H9 (cell line): ENCODE measurements at regions not wholly inside any gene's neighbourhood (a gene's known extent, or its start where the extent isn't known, plus 50 kb on each side); places are given as distances from the start of the nearest gene placed in this dataset.

Experiments
- DNase-seq: peaks from one replicate; pipeline ENCODE4 v3.0.0-alpha.2; 2017
- H2AFZ ChIP-seq: one replicate; pipeline ENCODE4 v1.6.1; 2013; ENCODE audit warnings: mild to moderate bottlenecking, low read length, control low read depth, moderate library complexity
- H2AK5ac ChIP-seq: 2 replicates; pipeline ENCODE4 v1.6.1; 2013; ENCODE audit warnings: low read length, control low read depth, mixed read lengths; ENCODE audit not compliant: insufficient read length
- H2BK120ac ChIP-seq: one replicate; pipeline ENCODE4 v1.6.1; 2013; ENCODE audit warnings: low read depth, mild to moderate bottlenecking, low read length, control low read depth, inconsistent platforms; ENCODE audit not compliant: poor library complexity, severe bottlenecking
- H2BK12ac ChIP-seq: 2 replicates; pipeline ENCODE4 v1.6.1; 2013; ENCODE audit warnings: low read length, control low read depth, mixed read lengths, low read depth; ENCODE audit not compliant: insufficient read length
- H2BK15ac ChIP-seq: 2 replicates; pipeline ENCODE4 v1.6.1; 2013; ENCODE audit warnings: low read depth, low read length, control low read depth
- H2BK20ac ChIP-seq: one replicate; pipeline ENCODE4 v1.6.1; 2013; ENCODE audit warnings: low read depth, mild to moderate bottlenecking, low read length, control low read depth, inconsistent platforms; ENCODE audit not compliant: poor library complexity, severe bottlenecking
- H2BK5ac ChIP-seq: 2 replicates; pipeline ENCODE4 v1.6.1; 2013; ENCODE audit warnings: low read length, control low read depth, mixed read lengths; ENCODE audit not compliant: insufficient read length
- H3K14ac ChIP-seq: 2 replicates; pipeline ENCODE4 v1.6.1; 2013; ENCODE audit warnings: low read length, control low read depth; ENCODE audit not compliant: insufficient read depth
- H3K18ac ChIP-seq: 2 replicates; pipeline ENCODE4 v1.6.1; 2013; ENCODE audit warnings: low read depth, mild to moderate bottlenecking, mixed read lengths, low read length, control low read depth; ENCODE audit not compliant: insufficient read length
- H3K23ac ChIP-seq: 2 replicates; pipeline ENCODE4 v1.6.1; 2013; ENCODE audit warnings: low read length, control low read depth, mixed read lengths, low read depth; ENCODE audit not compliant: insufficient read length
- H3K23me2 ChIP-seq: 2 replicates; pipeline ENCODE4 v1.6.1; 2013; ENCODE audit warnings: low read depth, mild to moderate bottlenecking, mixed read lengths, low read length, control low read depth; ENCODE audit not compliant: insufficient read length, poor library complexity, severe bottlenecking
- H3K27ac ChIP-seq: 2 replicates; pipeline ENCODE4 v1.5.1; 2013; ENCODE audit warnings: low read length, control low read depth, mixed read lengths, low read depth; ENCODE audit not compliant: insufficient read length
- H3K27me3 ChIP-seq: 2 replicates; pipeline ENCODE4 v1.6.1; 2013; ENCODE audit warnings: low read length, control low read depth, inconsistent platforms; ENCODE audit not compliant: insufficient read depth
- H3K4ac ChIP-seq: 2 replicates; pipeline ENCODE4 v1.6.1; 2013; ENCODE audit warnings: low read depth, mild to moderate bottlenecking, control low read depth, inconsistent platforms, low read length, moderate library complexity
- H3K4me1 ChIP-seq: 2 replicates; pipeline ENCODE4 v1.6.1; 2013; ENCODE audit warnings: low read length, control low read depth, inconsistent platforms; ENCODE audit not compliant: insufficient read depth
- H3K4me2 ChIP-seq: 2 replicates; pipeline ENCODE4 v1.6.1; 2013; ENCODE audit warnings: low read length, control low read depth, mixed read lengths; ENCODE audit not compliant: insufficient read length, insufficient read depth
- H3K56ac ChIP-seq: 2 replicates; pipeline ENCODE4 v1.6.1; 2013; ENCODE audit warnings: low read depth, mild to moderate bottlenecking, mixed read lengths, low read length, control low read depth; ENCODE audit not compliant: insufficient read length
- H3K79me1 ChIP-seq: 2 replicates; pipeline ENCODE4 v1.6.1; 2013; ENCODE audit warnings: low read depth, mild to moderate bottlenecking, moderate library complexity, low read length, control low read depth, inconsistent platforms; ENCODE audit not compliant: insufficient read depth, poor library complexity, severe bottlenecking
- H3K79me2 ChIP-seq: 2 replicates; pipeline ENCODE4 v1.6.1; 2013; ENCODE audit warnings: low read length, control low read depth, inconsistent platforms; ENCODE audit not compliant: insufficient read depth
- H3K9ac ChIP-seq: 2 replicates; pipeline ENCODE4 v1.6.1; 2013; ENCODE audit warnings: low read length, control low read depth, mixed read lengths; ENCODE audit not compliant: insufficient read length; ENCODE audit errors: extremely low read depth
- H3K9me3 ChIP-seq: one replicate; pipeline ENCODE4 v1.6.1; 2013; ENCODE audit warnings: low read depth, low read length, inconsistent platforms; ENCODE audit not compliant: control insufficient read depth
- H3T11ph ChIP-seq: one replicate; pipeline ENCODE4 v1.6.1; 2013; ENCODE audit warnings: mild to moderate bottlenecking, low read length, control low read depth, inconsistent platforms
- H4K20me1 ChIP-seq: one replicate; pipeline ENCODE4 v1.6.1; 2013; ENCODE audit not compliant: control insufficient read depth, insufficient read length, insufficient read depth
- H4K5ac ChIP-seq: 2 replicates; pipeline ENCODE4 v1.6.1; 2013; ENCODE audit warnings: low read depth, mild to moderate bottlenecking, mixed read lengths, low read length, control low read depth; ENCODE audit not compliant: insufficient read length
- H4K8ac ChIP-seq: replicated peaks from 2 replicates; pipeline ENCODE4 v1.6.1; 2013; ENCODE audit warnings: low read length, control low read depth, mixed read lengths, low read depth; ENCODE audit not compliant: insufficient read length
- H4K91ac ChIP-seq: 2 replicates; pipeline ENCODE4 v1.6.1; 2013; ENCODE audit warnings: low read depth, mild to moderate bottlenecking, moderate library complexity, mixed read lengths, low read length, control low read depth; ENCODE audit not compliant: insufficient read length
- H3K27ac Mint-ChIP-seq, 3 experiments: 2 replicates in 2 of 3; 3 replicates in 1 of 3; pipeline ENCODE4 v1.8.0; 2020 to 2021; ENCODE audit warnings: mixed read lengths in 3 of 3, mild to moderate bottlenecking in 1 of 3, moderate library complexity in 1 of 3
- H3K27me3 Mint-ChIP-seq: 2 replicates; pipeline ENCODE4 v1.8.0; 2021; ENCODE audit warnings: low read depth, mild to moderate bottlenecking, moderate library complexity, mixed read lengths
- H3K36me3 Mint-ChIP-seq, 3 experiments: 2 replicates in 2 of 3; 3 replicates in 1 of 3; pipeline ENCODE4 v1.8.0; 2020 to 2021; ENCODE audit warnings: low read depth in 3 of 3, mixed read lengths in 3 of 3; ENCODE audit not compliant: insufficient read depth in 1 of 3
- H3K4me1 Mint-ChIP-seq, 2 experiments: 2 replicates each; pipeline ENCODE4 v1.8.0; 2020; ENCODE audit warnings: mixed read lengths in 2 of 2
- H3K4me3 Mint-ChIP-seq, 2 experiments: 2 replicates in 1 of 2; 3 replicates in 1 of 2; pipeline ENCODE4 v1.8.0; 2020 to 2021; ENCODE audit warnings: mild to moderate bottlenecking in 2 of 2, mixed read lengths in 2 of 2, moderate library complexity in 1 of 2
- H3K9me3 Mint-ChIP-seq, 2 experiments: 2 replicates in 1 of 2; 3 replicates in 1 of 2; pipeline ENCODE4 v1.8.0; 2020; ENCODE audit warnings: mild to moderate bottlenecking in 2 of 2, mixed read lengths in 2 of 2, moderate library complexity in 1 of 2
- CTCF ChIP-seq: fragments of 200-600 bp; sonication (generic); conservative IDR thresholded peaks from 3 replicates; pipeline ENCODE4 v1.8.0; 2021; ENCODE audit warnings: antibody characterized with exemption, mild to moderate bottlenecking
- WGBS: extraction: QIAGEN DNeasy Blood & Tissue Kit; methylation state at CpG from one replicate; pipeline ENCODE4 v1.1.7; 2013; ENCODE audit warnings: missing lambda C conversion rate, low lambda C conversion rate, mixed read lengths; ENCODE audit not compliant: insufficient read length; ENCODE audit errors: extremely low coverage; 5-methylcytosine and 5-hydroxymethylcytosine counted together

GRCh38 chr9:64066736-64067368, 1218.2 kb downstream of the FOXD4L5 start:
- H4K20me1 ChIP-seq = no peaks in the 10 kb centered on the region
- no peaks in the 10 kb centered on the region for H3K4me1 ChIP-seq
- Mint-ChIP-seq H3K27ac (no peak overlapping the region), H3K9me3 (peaks cover 64 to 66% of the 10 kb centered on the region in 2 experiments), H3K36me3 (peaks cover 3 to 8% (median 4%) of the 10 kb centered on the region in 3 experiments; a peak in 4 of 7 replicates), H3K27me3 (no peaks in the 10 kb centered on the region; the same call in 1 of the 2 replicates), H3K4me1 (no peaks in the 10 kb centered on the region), H3K4me3 (no peak overlapping the region)
- H3K23ac ChIP-seq = no peak overlapping the region
- no CpG with 5 or more reads among the region's 24 CpGs for WGBS
- no peak overlapping the region for H3K9ac ChIP-seq
- H3K79me1 ChIP-seq = no peaks in the 10 kb centered on the region
- no peak overlapping the region for H3K4me2 ChIP-seq
- no peak overlapping the region for H3K56ac ChIP-seq
- no peak overlapping the region for H2AK5ac ChIP-seq
- H2AFZ ChIP-seq = no peak overlapping the region
- no peak for TF ChIP-seq CTCF
- H2BK20ac ChIP-seq = no peak overlapping the region
- H2BK12ac ChIP-seq = no peak overlapping the region
- no peak overlapping the region for H2BK5ac ChIP-seq
- H3K27ac ChIP-seq = no peak overlapping the region
- no peak overlapping the region for H3K4ac ChIP-seq
- no peak overlapping the region for H2BK15ac ChIP-seq
- no peak overlapping the region for H3K18ac ChIP-seq
- no peak overlapping the region for H4K5ac ChIP-seq
- H4K8ac ChIP-seq = no peak overlapping the region
- DNase-seq = no peak
- H3K79me2 ChIP-seq = no peaks in the 10 kb centered on the region
- no peak overlapping the region for H4K91ac ChIP-seq
- no peak overlapping the region for H2BK120ac ChIP-seq
- H3T11ph ChIP-seq = no peak overlapping the region
- no peaks in the 10 kb centered on the region for H3K23me2 ChIP-seq
- H3K27me3 ChIP-seq = no peaks in the 10 kb centered on the region
- no peak overlapping the region for H3K14ac ChIP-seq
- no peaks in the 10 kb centered on the region for H3K9me3 ChIP-seq
